ENCODE measurements at regions not wholly inside any gene's neighbourhood (a gene's known extent, or its start where the extent isn't known, plus 50 kb on each side); places are given as distances from the start of the nearest gene placed in this dataset.

DNA sequence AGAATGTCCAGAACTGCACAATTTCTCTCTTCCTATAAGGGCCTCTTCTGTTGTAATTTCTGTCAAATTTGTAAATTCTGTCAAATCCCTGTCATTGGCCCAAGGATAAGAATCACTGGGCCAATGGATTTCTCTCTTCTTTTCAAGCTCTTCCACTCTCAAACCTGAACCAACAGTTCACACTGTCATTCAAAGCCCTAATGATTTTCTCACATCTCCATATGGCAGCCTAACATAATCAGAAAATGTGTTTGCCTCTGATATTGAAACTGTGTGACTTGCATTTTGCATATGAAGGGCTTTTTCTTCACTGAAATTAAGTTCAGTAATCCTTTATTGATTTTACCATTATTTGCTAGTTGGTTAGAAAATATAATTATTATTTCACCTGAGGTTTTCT is 1349.1 kb downstream of the FSTL5 start:
- TF ChIP-seq, protein P1, sequence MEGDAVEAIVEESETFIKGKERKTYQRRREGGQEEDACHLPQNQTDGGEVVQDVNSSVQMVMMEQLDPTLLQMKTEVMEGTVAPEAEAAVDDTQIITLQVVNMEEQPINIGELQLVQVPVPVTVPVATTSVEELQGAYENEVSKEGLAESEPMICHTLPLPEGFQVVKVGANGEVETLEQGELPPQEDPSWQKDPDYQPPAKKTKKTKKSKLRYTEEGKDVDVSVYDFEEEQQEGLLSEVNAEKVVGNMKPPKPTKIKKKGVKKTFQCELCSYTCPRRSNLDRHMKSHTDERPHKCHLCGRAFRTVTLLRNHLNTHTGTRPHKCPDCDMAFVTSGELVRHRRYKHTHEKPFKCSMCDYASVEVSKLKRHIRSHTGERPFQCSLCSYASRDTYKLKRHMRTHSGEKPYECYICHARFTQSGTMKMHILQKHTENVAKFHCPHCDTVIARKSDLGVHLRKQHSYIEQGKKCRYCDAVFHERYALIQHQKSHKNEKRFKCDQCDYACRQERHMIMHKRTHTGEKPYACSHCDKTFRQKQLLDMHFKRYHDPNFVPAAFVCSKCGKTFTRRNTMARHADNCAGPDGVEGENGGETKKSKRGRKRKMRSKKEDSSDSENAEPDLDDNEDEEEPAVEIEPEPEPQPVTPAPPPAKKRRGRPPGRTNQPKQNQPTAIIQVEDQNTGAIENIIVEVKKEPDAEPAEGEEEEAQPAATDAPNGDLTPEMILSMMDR (IDR thresholded peaks at IDR 0.05; ENCODE audit: borderline replicate concordance, control extremely low read depth, extremely low read depth, insufficient read depth, missing control alignments), result no peak
- no peak for DNase-seq (ENCODE audit: low spot score)
- in situ Hi-C loops (cut with MboI; ENCODE audit: low sequenced_read_pairs, unreplicated experiment), result no loop called here

GRCh38 chr4:160818571-160818970 is 1345.2 kb downstream of the FSTL5 start:
- no peak for DNase-seq (ENCODE audit: low spot score)
- TF ChIP-seq, protein P1 (IDR thresholded peaks at IDR 0.05; ENCODE audit: borderline replicate concordance, control extremely low read depth, extremely low read depth, insufficient read depth, missing control alignments), result no peak
- in situ Hi-C loops (cut with MboI; ENCODE audit: low sequenced_read_pairs, unreplicated experiment), result no loop called here

GRCh38 chr4:160819791-160820190 is 1344.0 kb downstream of the FSTL5 start:
- no peak for DNase-seq (ENCODE audit: low spot score)
- in situ Hi-C loops (cut with MboI; ENCODE audit: low sequenced_read_pairs, unreplicated experiment), result no loop called here
- TF ChIP-seq, protein P1 (IDR thresholded peaks at IDR 0.05; ENCODE audit: borderline replicate concordance, control extremely low read depth, extremely low read depth, insufficient read depth, missing control alignments), result no peak

- in situ Hi-C loops (cut with MboI; ENCODE audit: low sequenced_read_pairs, unreplicated experiment), result no loop called here
- TF ChIP-seq, protein P1 (IDR thresholded peaks at IDR 0.05; ENCODE audit: borderline replicate concordance, control extremely low read depth, extremely low read depth, insufficient read depth, missing control alignments), result no peak
- no peak for DNase-seq (ENCODE audit: low spot score)
Measured at GRCh38 chr4:160824481-160824880, 1339.3 kb downstream of the FSTL5 start.

GRCh38 chr4:160825644-160826338 is 1338.0 kb downstream of the FSTL5 start:
- DNase-seq (ENCODE audit: low spot score), result no peak
- TF ChIP-seq, protein P1 (IDR thresholded peaks at IDR 0.05; ENCODE audit: borderline replicate concordance, control extremely low read depth, extremely low read depth, insufficient read depth, missing control alignments), result no peak
- in situ Hi-C loops (cut with MboI; ENCODE audit: low sequenced_read_pairs, unreplicated experiment), result no loop called here

DNA sequence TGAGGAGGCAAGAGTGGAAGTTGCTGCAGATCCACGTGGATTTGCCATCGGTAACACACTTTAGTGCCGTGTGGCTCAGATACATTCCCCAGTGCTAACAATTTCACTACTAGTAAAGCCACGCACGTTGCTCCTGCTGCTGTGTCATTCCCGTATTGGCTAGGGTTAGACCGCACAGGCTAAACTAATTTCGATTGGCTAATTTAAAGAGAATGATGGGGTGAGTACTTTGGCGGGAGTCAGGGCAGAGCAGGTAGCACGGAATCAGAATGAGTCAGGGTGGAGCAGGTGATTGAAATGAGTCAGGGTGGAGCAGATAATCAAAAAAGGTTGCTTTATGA is 1337.5 kb downstream of the FSTL5 start:
- DNase-seq (ENCODE audit: low spot score), result no peak
- TF ChIP-seq, protein P1 (IDR thresholded peaks at IDR 0.05; ENCODE audit: borderline replicate concordance, control extremely low read depth, extremely low read depth, insufficient read depth, missing control alignments), result no peak

More for the DNA sequence above, 1337.5 kb downstream of the FSTL5 start:
- in situ Hi-C loops (cut with MboI; ENCODE audit: low sequenced_read_pairs, unreplicated experiment), result no loop called here

Data from GM13976 (cell line).